GM06990 (cell line): ENCODE measurements at regions not wholly inside any gene's neighbourhood (a gene's known extent, or its start where the extent isn't known, plus 50 kb on each side); places are given as distances from the start of the nearest gene placed in this dataset.
"Not testable (repeated sequence)": the region's sequence is repeated elsewhere in the genome, so short reads cannot be mapped to it uniquely, and the experiment has no call there.

Source experiments
- DNase-seq: peaks from one replicate; pipeline ENCODE4 v3.0.0-alpha.2; 2011; ENCODE audit not compliant: insufficient read length; ENCODE audit errors: extremely low read depth
- H3K27me3 ChIP-seq: replicated peaks from 2 replicates; pipeline ENCODE4 v1.6.0; 2011; ENCODE audit warnings: low read length; ENCODE audit not compliant: control insufficient read depth, insufficient read depth
- H3K36me3 ChIP-seq: 2 replicates; pipeline ENCODE4 v1.5.1; 2011; ENCODE audit warnings: low read length; ENCODE audit not compliant: control insufficient read depth, insufficient read depth
- H3K4me3 ChIP-seq: replicated peaks from 2 replicates; pipeline ENCODE4 v1.5.1; 2011; ENCODE audit warnings: low read depth, mild to moderate bottlenecking, control low read depth, low read length
- TF ChIP-seq, protein P1 (sequence below): IDR thresholded peaks from 2 replicates; pipeline ENCODE4 v1.5.1; 2011; ENCODE audit warnings: low read length, control low read depth, mild to moderate bottlenecking, inconsistent platforms; ENCODE audit not compliant: insufficient read depth, poor library complexity, severe bottlenecking

DNA sequence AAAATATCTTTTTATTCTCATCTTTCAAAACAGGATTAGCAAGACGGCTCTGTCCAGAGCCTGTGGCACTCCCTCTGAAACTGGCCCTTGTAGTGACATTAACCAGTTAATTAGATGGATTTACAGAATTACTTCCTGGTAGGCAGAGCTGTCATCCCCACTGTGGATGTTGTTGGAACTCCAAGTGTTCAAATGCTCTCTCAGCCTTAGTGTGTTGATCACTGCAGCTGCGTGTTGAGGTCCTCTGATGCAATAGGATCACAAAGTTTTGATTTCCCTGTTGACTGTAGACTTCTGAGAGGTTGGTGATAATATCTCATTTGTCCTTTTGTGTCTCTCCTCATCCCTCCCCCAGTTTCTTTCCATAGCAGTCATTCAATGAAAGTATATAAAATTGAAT is 117.3 kb upstream of the CDK6 start:
- TF ChIP-seq, protein P1, sequence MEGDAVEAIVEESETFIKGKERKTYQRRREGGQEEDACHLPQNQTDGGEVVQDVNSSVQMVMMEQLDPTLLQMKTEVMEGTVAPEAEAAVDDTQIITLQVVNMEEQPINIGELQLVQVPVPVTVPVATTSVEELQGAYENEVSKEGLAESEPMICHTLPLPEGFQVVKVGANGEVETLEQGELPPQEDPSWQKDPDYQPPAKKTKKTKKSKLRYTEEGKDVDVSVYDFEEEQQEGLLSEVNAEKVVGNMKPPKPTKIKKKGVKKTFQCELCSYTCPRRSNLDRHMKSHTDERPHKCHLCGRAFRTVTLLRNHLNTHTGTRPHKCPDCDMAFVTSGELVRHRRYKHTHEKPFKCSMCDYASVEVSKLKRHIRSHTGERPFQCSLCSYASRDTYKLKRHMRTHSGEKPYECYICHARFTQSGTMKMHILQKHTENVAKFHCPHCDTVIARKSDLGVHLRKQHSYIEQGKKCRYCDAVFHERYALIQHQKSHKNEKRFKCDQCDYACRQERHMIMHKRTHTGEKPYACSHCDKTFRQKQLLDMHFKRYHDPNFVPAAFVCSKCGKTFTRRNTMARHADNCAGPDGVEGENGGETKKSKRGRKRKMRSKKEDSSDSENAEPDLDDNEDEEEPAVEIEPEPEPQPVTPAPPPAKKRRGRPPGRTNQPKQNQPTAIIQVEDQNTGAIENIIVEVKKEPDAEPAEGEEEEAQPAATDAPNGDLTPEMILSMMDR = no peak
- no peak for DNase-seq
- no peaks in the 10 kb centered on the region for H3K36me3 ChIP-seq
- H3K4me3 ChIP-seq = no peak overlapping the region
- no peaks in the 10 kb centered on the region for H3K27me3 ChIP-seq

DNA sequence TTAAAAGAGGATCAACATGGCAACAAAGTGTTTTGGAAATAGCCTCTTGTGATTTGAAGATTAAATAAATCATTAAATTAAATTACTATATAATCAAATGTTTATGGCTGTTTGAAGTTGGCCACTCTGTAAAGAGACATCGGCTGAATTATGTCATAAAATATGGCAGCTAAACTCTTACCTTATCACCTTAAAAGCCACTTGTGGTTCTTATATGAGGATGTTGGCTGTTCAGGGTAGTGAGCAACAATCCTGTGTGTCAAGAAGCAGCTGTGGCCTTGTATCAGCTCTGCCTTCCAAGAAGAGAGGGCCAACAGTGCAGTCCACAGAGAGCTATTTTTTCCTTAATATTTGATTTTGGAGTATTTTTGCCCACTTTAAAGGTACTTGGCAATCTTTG is 113.4 kb upstream of the CDK6 start:
- Histone ChIP-seq H3K36me3 (no peaks in the 10 kb centered on the region), H3K4me3 (no peak overlapping the region), H3K27me3 (no peaks in the 10 kb centered on the region)
- DNase-seq = no peak
- TF ChIP-seq, protein P1 = no peak

DNA sequence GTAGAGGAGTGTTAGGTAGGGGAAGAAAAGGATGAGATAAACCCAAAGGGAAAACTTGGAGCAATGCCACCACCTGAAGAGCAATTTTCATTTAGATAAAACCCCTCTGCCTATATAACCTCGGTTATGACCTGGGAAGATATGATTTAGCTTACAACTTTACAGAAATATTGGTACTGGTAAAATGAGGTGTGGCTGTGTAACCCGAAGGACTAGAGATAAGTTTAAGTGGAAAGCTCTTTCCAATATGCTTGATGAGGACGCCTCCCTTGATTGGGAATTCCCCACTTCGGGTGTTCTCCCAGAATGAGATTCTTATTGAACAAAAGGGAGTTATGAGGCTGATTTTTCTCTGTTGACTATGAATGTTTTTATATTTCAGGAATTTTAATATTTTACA is 109.5 kb upstream of the CDK6 start:
- no peak overlapping the region for H3K4me3 ChIP-seq
- TF ChIP-seq, protein P1 = no peak
- H3K36me3 ChIP-seq = no peaks in the 10 kb centered on the region
- no peaks in the 10 kb centered on the region for H3K27me3 ChIP-seq
- DNase-seq = no peak

DNA sequence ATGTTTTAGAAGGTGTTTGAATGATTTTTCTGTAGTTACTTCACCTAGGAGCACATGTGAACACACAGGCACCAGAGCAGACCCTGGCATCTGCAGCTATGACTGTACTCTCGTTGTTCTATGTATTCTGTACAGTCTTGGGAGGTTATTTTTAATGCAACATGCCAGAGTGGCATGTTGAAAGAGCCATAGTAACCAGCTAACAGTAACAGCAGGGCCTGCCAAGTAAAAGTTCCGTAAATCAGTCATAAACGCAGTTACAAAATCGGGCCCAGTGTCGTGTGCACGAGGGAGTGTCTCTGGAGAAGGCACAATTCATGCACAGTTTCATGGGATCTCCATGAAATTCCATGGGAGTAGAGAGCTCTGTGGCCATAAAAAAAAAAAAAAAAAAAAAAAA is 108.3 kb upstream of the CDK6 start:
- TF ChIP-seq, protein P1 = no peak
- H3K36me3 ChIP-seq = no peaks in the 10 kb centered on the region
- no peaks in the 10 kb centered on the region for H3K27me3 ChIP-seq
- H3K4me3 ChIP-seq = no peak overlapping the region
- no peak for DNase-seq

DNA sequence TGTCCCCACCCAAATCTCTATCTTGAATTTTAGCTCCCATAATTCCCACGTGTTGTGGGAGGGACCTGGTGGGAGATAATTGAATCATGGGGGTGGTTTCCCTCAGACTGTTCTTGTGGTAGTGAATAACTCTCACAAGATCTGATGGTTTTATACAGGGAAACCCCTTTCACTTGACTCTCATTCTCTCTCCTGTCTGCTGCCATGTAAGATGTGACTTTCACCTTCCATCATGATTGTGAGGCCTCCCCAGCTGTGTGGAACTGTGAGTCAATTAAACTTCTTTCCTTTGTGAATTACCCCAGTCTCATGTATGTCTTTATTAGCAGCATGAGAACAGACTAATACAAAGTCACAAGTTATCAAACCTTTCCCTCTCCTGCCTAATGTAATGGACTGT is 106.3 kb upstream of the CDK6 start:
- H3K27me3 ChIP-seq, H3K36me3 ChIP-seq, DNase-seq, H3K4me3 ChIP-seq: not testable (repeated sequence)

DNA sequence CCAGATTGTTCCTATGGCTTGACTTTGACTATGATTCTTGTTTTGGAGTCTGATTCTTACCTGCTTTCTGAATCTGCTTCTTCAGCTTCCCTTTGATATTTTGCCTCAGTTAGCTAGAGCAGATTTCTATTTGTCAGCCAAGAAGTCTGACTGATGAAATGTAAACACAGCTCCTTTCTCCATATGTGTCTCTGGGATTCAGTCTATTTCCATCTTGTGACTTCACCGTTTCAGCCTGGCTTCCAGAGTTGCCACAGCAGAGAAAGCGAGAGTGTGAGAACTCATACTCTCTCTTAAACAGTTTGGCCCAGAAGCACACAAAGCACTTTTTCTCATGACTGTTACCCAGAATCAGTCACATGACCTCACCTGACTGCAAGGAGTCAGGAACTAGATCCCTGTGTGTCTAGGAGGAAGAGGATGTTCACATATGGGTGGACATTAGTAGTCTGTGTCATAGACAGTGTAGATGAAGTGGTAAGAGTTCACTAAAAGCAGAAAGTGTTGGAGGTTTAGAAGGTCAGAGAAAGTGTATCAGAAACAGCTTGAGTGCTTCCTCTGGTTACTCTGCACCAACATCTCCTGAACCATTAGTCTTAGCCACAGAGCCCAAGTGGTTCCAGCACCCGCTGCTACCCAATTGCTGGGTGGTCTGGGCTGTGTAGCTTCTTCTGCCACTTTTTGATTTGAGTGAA is 103.4 kb upstream of the CDK6 start:
- no peak overlapping the region for H3K4me3 ChIP-seq
- no peaks in the 10 kb centered on the region for H3K27me3 ChIP-seq
- DNase-seq = no peak
- no peaks in the 10 kb centered on the region for H3K36me3 ChIP-seq
- TF ChIP-seq, protein P1 = no peak
